HG02973 (cell line): ENCODE measurements at regions not wholly inside any gene's neighbourhood (a gene's known extent, or its start where the extent isn't known, plus 50 kb on each side); places are given as distances from the start of the nearest gene placed in this dataset.

Source experiments
- ATAC-seq: cut with Tn5 transposase; IDR thresholded peaks from one replicate; pipeline ENCODE4 v1.9.1; 2021; ENCODE audit warnings: moderate library complexity; ENCODE audit not compliant: unreplicated experiment

GRCh38 chr6:11366183-11366933 lies 133.9 kb upstream of the NEDD9 start:
- ATAC-seq: peak; percentile 69

- ATAC-seq: no peak
Observed at GRCh38 chr6:11364971-11365397, 132.5 kb upstream of the NEDD9 start.

- ATAC-seq: no peak
Observed at GRCh38 chr6:11363881-11364576, 131.6 kb upstream of the NEDD9 start.

- no peak for ATAC-seq
Observed at GRCh38 chr6:11362564-11362963, 130.1 kb upstream of the NEDD9 start.

- ATAC-seq: no peak
Observed at GRCh38 chr6:11358904-11359830, 126.7 kb upstream of the NEDD9 start.

- no peak for ATAC-seq
Observed at GRCh38 chr6:11357285-11357684, 124.8 kb upstream of the NEDD9 start.

- no peak for ATAC-seq
Observed at GRCh38 chr6:11356404-11357155, 124.1 kb upstream of the NEDD9 start.

GRCh38 chr6:11353921-11354389 lies 121.5 kb upstream of the NEDD9 start:
- ATAC-seq: peak; percentile 55

- no peak for ATAC-seq
Observed at GRCh38 chr6:11350294-11350693, 117.8 kb upstream of the NEDD9 start.

- ATAC-seq: no peak
Observed at GRCh38 chr6:11349880-11350279, 117.4 kb upstream of the NEDD9 start.

GRCh38 chr6:11346516-11346915 lies 114.0 kb upstream of the NEDD9 start:
- no peak for ATAC-seq

- no peak for ATAC-seq
Observed at GRCh38 chr6:11345536-11345935, 113.1 kb upstream of the NEDD9 start.

GRCh38 chr6:11343963-11344723 lies 111.7 kb upstream of the NEDD9 start:
- no peak for ATAC-seq

- no peak for ATAC-seq
Observed at GRCh38 chr6:11341867-11342266, 109.4 kb upstream of the NEDD9 start.

- ATAC-seq: no peak
Observed at GRCh38 chr6:11341303-11341702, 108.8 kb upstream of the NEDD9 start.

GRCh38 chr6:11339380-11339779 lies 106.9 kb upstream of the NEDD9 start:
- no peak for ATAC-seq

GRCh38 chr6:11337306-11337705 lies 104.8 kb upstream of the NEDD9 start:
- no peak for ATAC-seq

- no peak for ATAC-seq
Observed at GRCh38 chr6:11335826-11336225, 103.4 kb upstream of the NEDD9 start.

- peak; percentile 60 for ATAC-seq
Observed at GRCh38 chr6:11333132-11333849, 100.8 kb upstream of the NEDD9 start.
